Stimulated activated CD4-positive, alpha-beta T cell treated with anti-CD3 and anti-CD28 coated beads, Interleukin-4, amount 100 ng/mL, for 48 hours (primary cell): ENCODE measurements at regions not wholly inside any gene's neighbourhood (a gene's known extent, or its start where the extent isn't known, plus 50 kb on each side); places are given as distances from the start of the nearest gene placed in this dataset.

Experiments used
- DNase-seq, 2 donors: peaks; one replicate each; pipeline ENCODE4 v3.0.0-alpha.2; 2020; ENCODE audit warnings: low read depth in 2 of 2

- DNase-seq, result no peak
These were observed 878.9 kb upstream of the CXADR start for GRCh38 chr21:16633831-16634459.

- DNase-seq, result no peak
These were observed 878.3 kb upstream of the CXADR start for GRCh38 chr21:16634515-16634914.

GRCh38 chr21:16640297-16641027 is 872.4 kb upstream of the CXADR start:
- DNase-seq, result no peak

- no peak for DNase-seq
These were observed 870.5 kb upstream of the CXADR start for GRCh38 chr21:16642353-16642752.

GRCh38 chr21:16644685-16645084 is 868.2 kb upstream of the CXADR start:
- no peak for DNase-seq

GRCh38 chr21:16650714-16651366 is 862.0 kb upstream of the CXADR start:
- no peak for DNase-seq

GRCh38 chr21:16651956-16652355 is 860.9 kb upstream of the CXADR start:
- no peak for DNase-seq

GRCh38 chr21:16663436-16663835 is 849.4 kb upstream of the CXADR start:
- no peak for DNase-seq

GRCh38 chr21:16667395-16667794 is 845.4 kb upstream of the CXADR start:
- no peak for DNase-seq

- no peak for DNase-seq
These were observed 837.9 kb upstream of the CXADR start for GRCh38 chr21:16674949-16675348.

GRCh38 chr21:16676391-16676790 is 836.5 kb upstream of the CXADR start:
- no peak for DNase-seq

- DNase-seq, result no peak
These were observed 834.2 kb upstream of the CXADR start for GRCh38 chr21:16678429-16679160.

- DNase-seq, result no peak
These were observed 817.8 kb upstream of the CXADR start for GRCh38 chr21:16695074-16695473.

GRCh38 chr21:16707274-16707673 is 805.6 kb upstream of the CXADR start:
- DNase-seq, result no peak

- DNase-seq, result no peak
These were observed 804.6 kb upstream of the CXADR start for GRCh38 chr21:16708101-16708835.

GRCh38 chr21:16709866-16710550 is 802.8 kb upstream of the CXADR start:
- DNase-seq, result no peak

- no peak for DNase-seq
These were observed 801.1 kb upstream of the CXADR start for GRCh38 chr21:16711757-16712156.

GRCh38 chr21:16713331-16714117 is 799.3 kb upstream of the CXADR start:
- no peak for DNase-seq

GRCh38 chr21:16740511-16740910 is 772.3 kb upstream of the CXADR start:
- no peak for DNase-seq

GRCh38 chr21:16741141-16741665 is 771.6 kb upstream of the CXADR start:
- DNase-seq, result no peak
